CD4-positive, alpha-beta T cell treated with Interleukin-10 for 1 hour (primary cell): ENCODE measurements at regions not wholly inside any gene's neighbourhood (a gene's known extent, or its start where the extent isn't known, plus 50 kb on each side); places are given as distances from the start of the nearest gene placed in this dataset.
"Not testable (repeated sequence)": the region's sequence is repeated elsewhere in the genome, so short reads cannot be mapped to it uniquely, and the experiment has no call there.

Experiments used
- DNase-seq: peaks from one replicate; pipeline ENCODE4 v3.0.0-alpha.2; 2020

- DNase-seq, result no peak
Measured at GRCh38 chr6:166877906-166878305, 78.4 kb downstream of the RNASET2 start.

- no peak for DNase-seq
Measured at GRCh38 chr6:166877349-166877748, 79.0 kb downstream of the RNASET2 start.

GRCh38 chr6:166872531-166873009, 83.8 kb downstream of the RNASET2 start:
- DNase-seq, result no peak

- DNase-seq, result no peak
Measured at GRCh38 chr6:166870602-166871208, 85.6 kb downstream of the RNASET2 start.

GRCh38 chr6:166866839-166867637, 89.3 kb downstream of the RNASET2 start:
- no peak for DNase-seq

- DNase-seq, result no peak
Measured at GRCh38 chr6:166864333-166864732, 92.0 kb downstream of the RNASET2 start.

GRCh38 chr6:166862978-166863530, 93.3 kb downstream of the RNASET2 start:
- DNase-seq, result no peak

GRCh38 chr6:166862287-166862977, 93.9 kb downstream of the RNASET2 start:
- peak; percentile 53 for DNase-seq

GRCh38 chr6:166861961-166862286, 94.4 kb downstream of the RNASET2 start:
- DNase-seq, result no peak

GRCh38 chr6:166861304-166861703, 95.0 kb downstream of the RNASET2 start:
- no peak for DNase-seq

- no peak for DNase-seq
Measured at GRCh38 chr6:166860392-166860791, 96.0 kb downstream of the RNASET2 start.

GRCh38 chr6:166855416-166855815, 100.9 kb downstream of the RNASET2 start:
- DNase-seq, result no peak

- DNase-seq, result no peak
Measured at GRCh38 chr6:166853371-166854325, 102.7 kb downstream of the RNASET2 start.

GRCh38 chr6:166852451-166852975, 103.8 kb downstream of the RNASET2 start:
- DNase-seq, result no peak

GRCh38 chr6:166851911-166852310, 104.4 kb downstream of the RNASET2 start:
- no peak for DNase-seq

GRCh38 chr6:166851426-166851825, 104.9 kb downstream of the RNASET2 start:
- DNase-seq, result no peak

- no peak for DNase-seq
Measured at GRCh38 chr6:166850677-166851076, 105.7 kb downstream of the RNASET2 start.

GRCh38 chr6:166849749-166850183, 106.6 kb downstream of the RNASET2 start:
- DNase-seq, result no peak

- DNase-seq, result no peak
Measured at GRCh38 chr6:166848979-166849748, 107.2 kb downstream of the RNASET2 start.

GRCh38 chr6:166846446-166847142, 109.8 kb downstream of the RNASET2 start:
- not testable (repeated sequence) for DNase-seq

GRCh38 chr6:166842607-166843006, 113.7 kb downstream of the RNASET2 start:
- no peak for DNase-seq
